H9 (cell line): ENCODE measurements at regions not wholly inside any gene's neighbourhood (a gene's known extent, or its start where the extent isn't known, plus 50 kb on each side); places are given as distances from the start of the nearest gene placed in this dataset.

Experiments
- DNase-seq: peaks from one replicate; pipeline ENCODE4 v3.0.0-alpha.2; 2017
- H2AFZ ChIP-seq: one replicate; pipeline ENCODE4 v1.6.1; 2013; ENCODE audit warnings: mild to moderate bottlenecking, low read length, control low read depth, moderate library complexity
- H2AK5ac ChIP-seq: 2 replicates; pipeline ENCODE4 v1.6.1; 2013; ENCODE audit warnings: low read length, control low read depth, mixed read lengths; ENCODE audit not compliant: insufficient read length
- H2BK120ac ChIP-seq: one replicate; pipeline ENCODE4 v1.6.1; 2013; ENCODE audit warnings: low read depth, mild to moderate bottlenecking, low read length, control low read depth, inconsistent platforms; ENCODE audit not compliant: poor library complexity, severe bottlenecking
- H2BK12ac ChIP-seq: 2 replicates; pipeline ENCODE4 v1.6.1; 2013; ENCODE audit warnings: low read length, control low read depth, mixed read lengths, low read depth; ENCODE audit not compliant: insufficient read length
- H2BK15ac ChIP-seq: 2 replicates; pipeline ENCODE4 v1.6.1; 2013; ENCODE audit warnings: low read depth, low read length, control low read depth
- H2BK20ac ChIP-seq: one replicate; pipeline ENCODE4 v1.6.1; 2013; ENCODE audit warnings: low read depth, mild to moderate bottlenecking, low read length, control low read depth, inconsistent platforms; ENCODE audit not compliant: poor library complexity, severe bottlenecking
- H2BK5ac ChIP-seq: 2 replicates; pipeline ENCODE4 v1.6.1; 2013; ENCODE audit warnings: low read length, control low read depth, mixed read lengths; ENCODE audit not compliant: insufficient read length
- H3K14ac ChIP-seq: 2 replicates; pipeline ENCODE4 v1.6.1; 2013; ENCODE audit warnings: low read length, control low read depth; ENCODE audit not compliant: insufficient read depth
- H3K18ac ChIP-seq: 2 replicates; pipeline ENCODE4 v1.6.1; 2013; ENCODE audit warnings: low read depth, mild to moderate bottlenecking, mixed read lengths, low read length, control low read depth; ENCODE audit not compliant: insufficient read length
- H3K23ac ChIP-seq: 2 replicates; pipeline ENCODE4 v1.6.1; 2013; ENCODE audit warnings: low read length, control low read depth, mixed read lengths, low read depth; ENCODE audit not compliant: insufficient read length
- H3K23me2 ChIP-seq: 2 replicates; pipeline ENCODE4 v1.6.1; 2013; ENCODE audit warnings: low read depth, mild to moderate bottlenecking, mixed read lengths, low read length, control low read depth; ENCODE audit not compliant: insufficient read length, poor library complexity, severe bottlenecking
- H3K27ac ChIP-seq: 2 replicates; pipeline ENCODE4 v1.5.1; 2013; ENCODE audit warnings: low read length, control low read depth, mixed read lengths, low read depth; ENCODE audit not compliant: insufficient read length
- H3K27me3 ChIP-seq: 2 replicates; pipeline ENCODE4 v1.6.1; 2013; ENCODE audit warnings: low read length, control low read depth, inconsistent platforms; ENCODE audit not compliant: insufficient read depth
- H3K4ac ChIP-seq: 2 replicates; pipeline ENCODE4 v1.6.1; 2013; ENCODE audit warnings: low read depth, mild to moderate bottlenecking, control low read depth, inconsistent platforms, low read length, moderate library complexity
- H3K4me1 ChIP-seq: 2 replicates; pipeline ENCODE4 v1.6.1; 2013; ENCODE audit warnings: low read length, control low read depth, inconsistent platforms; ENCODE audit not compliant: insufficient read depth
- H3K4me2 ChIP-seq: 2 replicates; pipeline ENCODE4 v1.6.1; 2013; ENCODE audit warnings: low read length, control low read depth, mixed read lengths; ENCODE audit not compliant: insufficient read length, insufficient read depth
- H3K56ac ChIP-seq: 2 replicates; pipeline ENCODE4 v1.6.1; 2013; ENCODE audit warnings: low read depth, mild to moderate bottlenecking, mixed read lengths, low read length, control low read depth; ENCODE audit not compliant: insufficient read length
- H3K79me1 ChIP-seq: 2 replicates; pipeline ENCODE4 v1.6.1; 2013; ENCODE audit warnings: low read depth, mild to moderate bottlenecking, moderate library complexity, low read length, control low read depth, inconsistent platforms; ENCODE audit not compliant: insufficient read depth, poor library complexity, severe bottlenecking
- H3K79me2 ChIP-seq: 2 replicates; pipeline ENCODE4 v1.6.1; 2013; ENCODE audit warnings: low read length, control low read depth, inconsistent platforms; ENCODE audit not compliant: insufficient read depth
- H3K9ac ChIP-seq: 2 replicates; pipeline ENCODE4 v1.6.1; 2013; ENCODE audit warnings: low read length, control low read depth, mixed read lengths; ENCODE audit not compliant: insufficient read length; ENCODE audit errors: extremely low read depth
- H3K9me3 ChIP-seq: one replicate; pipeline ENCODE4 v1.6.1; 2013; ENCODE audit warnings: low read depth, low read length, inconsistent platforms; ENCODE audit not compliant: control insufficient read depth
- H3T11ph ChIP-seq: one replicate; pipeline ENCODE4 v1.6.1; 2013; ENCODE audit warnings: mild to moderate bottlenecking, low read length, control low read depth, inconsistent platforms
- H4K20me1 ChIP-seq: one replicate; pipeline ENCODE4 v1.6.1; 2013; ENCODE audit not compliant: control insufficient read depth, insufficient read length, insufficient read depth
- H4K5ac ChIP-seq: 2 replicates; pipeline ENCODE4 v1.6.1; 2013; ENCODE audit warnings: low read depth, mild to moderate bottlenecking, mixed read lengths, low read length, control low read depth; ENCODE audit not compliant: insufficient read length
- H4K8ac ChIP-seq: replicated peaks from 2 replicates; pipeline ENCODE4 v1.6.1; 2013; ENCODE audit warnings: low read length, control low read depth, mixed read lengths, low read depth; ENCODE audit not compliant: insufficient read length
- H4K91ac ChIP-seq: 2 replicates; pipeline ENCODE4 v1.6.1; 2013; ENCODE audit warnings: low read depth, mild to moderate bottlenecking, moderate library complexity, mixed read lengths, low read length, control low read depth; ENCODE audit not compliant: insufficient read length
- H3K27ac Mint-ChIP-seq, 3 experiments: 2 replicates in 2 of 3; 3 replicates in 1 of 3; pipeline ENCODE4 v1.8.0; 2020 to 2021; ENCODE audit warnings: mixed read lengths in 3 of 3, mild to moderate bottlenecking in 1 of 3, moderate library complexity in 1 of 3
- H3K27me3 Mint-ChIP-seq: 2 replicates; pipeline ENCODE4 v1.8.0; 2021; ENCODE audit warnings: low read depth, mild to moderate bottlenecking, moderate library complexity, mixed read lengths
- H3K36me3 Mint-ChIP-seq, 3 experiments: 2 replicates in 2 of 3; 3 replicates in 1 of 3; pipeline ENCODE4 v1.8.0; 2020 to 2021; ENCODE audit warnings: low read depth in 3 of 3, mixed read lengths in 3 of 3; ENCODE audit not compliant: insufficient read depth in 1 of 3
- H3K4me1 Mint-ChIP-seq, 2 experiments: 2 replicates each; pipeline ENCODE4 v1.8.0; 2020; ENCODE audit warnings: mixed read lengths in 2 of 2
- H3K4me3 Mint-ChIP-seq, 2 experiments: 2 replicates in 1 of 2; 3 replicates in 1 of 2; pipeline ENCODE4 v1.8.0; 2020 to 2021; ENCODE audit warnings: mild to moderate bottlenecking in 2 of 2, mixed read lengths in 2 of 2, moderate library complexity in 1 of 2
- H3K9me3 Mint-ChIP-seq, 2 experiments: 2 replicates in 1 of 2; 3 replicates in 1 of 2; pipeline ENCODE4 v1.8.0; 2020; ENCODE audit warnings: mild to moderate bottlenecking in 2 of 2, mixed read lengths in 2 of 2, moderate library complexity in 1 of 2
- WGBS: extraction: QIAGEN DNeasy Blood & Tissue Kit; methylation state at CpG from one replicate; pipeline ENCODE4 v1.1.7; 2013; ENCODE audit warnings: missing lambda C conversion rate, low lambda C conversion rate, mixed read lengths; ENCODE audit not compliant: insufficient read length; ENCODE audit errors: extremely low coverage; 5-methylcytosine and 5-hydroxymethylcytosine counted together
- TF ChIP-seq, protein P1 (sequence below): fragments of 200-600 bp; sonication (generic); conservative IDR thresholded peaks from 3 replicates; pipeline ENCODE4 v1.8.0; 2021; ENCODE audit warnings: antibody characterized with exemption, mild to moderate bottlenecking

DNA sequence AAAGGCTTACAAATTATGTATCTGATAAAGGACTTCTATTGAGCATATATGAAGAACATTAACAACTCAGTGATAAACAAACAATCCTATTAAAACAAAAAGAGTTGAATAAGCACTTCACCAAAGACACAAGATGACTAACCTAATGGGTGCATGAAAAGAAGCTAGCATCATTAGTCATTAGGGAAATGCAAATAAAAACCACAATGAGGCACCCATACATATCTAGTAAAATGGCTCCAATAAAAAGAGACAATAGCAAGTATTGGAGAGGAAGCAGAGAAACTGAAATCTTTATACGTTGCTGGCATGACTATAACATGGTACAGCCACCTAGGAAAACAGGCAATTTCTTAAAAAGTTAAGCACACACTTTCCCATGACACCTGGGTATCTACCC, 77.6 kb upstream of the ZMIZ1 start:
- Histone ChIP-seq H3K27ac (no peak overlapping the region), H3K23me2 (no peaks in the 10 kb centered on the region), H3K14ac (no peak overlapping the region), H4K8ac (no peak overlapping the region), H3K79me2 (no peaks in the 10 kb centered on the region), H2AK5ac (no peak overlapping the region), H3K79me1 (no peaks in the 10 kb centered on the region), H3K4me2 (no peak overlapping the region), H3T11ph (no peak overlapping the region), H3K23ac (no peak overlapping the region), H3K4me1 (peaks cover 2% of the 10 kb centered on the region; the same call in 1 of the 2 replicates), H2BK5ac (no peak overlapping the region), H3K18ac (no peak overlapping the region), H2AFZ (no peak overlapping the region), H3K27me3 (no peaks in the 10 kb centered on the region), H2BK12ac (no peak overlapping the region), H2BK20ac (no peak overlapping the region), H3K56ac (no peak overlapping the region), H4K5ac (no peak overlapping the region), H4K91ac (no peak overlapping the region), H3K9me3 (no peaks in the 10 kb centered on the region), H2BK15ac (no peak overlapping the region), H2BK120ac (no peak overlapping the region), H4K20me1 (no peaks in the 10 kb centered on the region), H3K9ac (no peak overlapping the region), H3K4ac (no peak overlapping the region)
- Mint-ChIP-seq H3K4me3 (no peak overlapping the region), H3K36me3 (no peaks in the 10 kb centered on the region), H3K27ac (no peak overlapping the region), H3K9me3 (no peaks in the 10 kb centered on the region), H3K27me3 (peaks cover 9% of the 10 kb centered on the region), H3K4me1 (peaks cover 27 to 35% of the 10 kb centered on the region in 2 experiments)
- no CpG with 5 or more reads among the region's 1 CpG for WGBS
- DNase-seq: no peak
- TF ChIP-seq, protein P1, sequence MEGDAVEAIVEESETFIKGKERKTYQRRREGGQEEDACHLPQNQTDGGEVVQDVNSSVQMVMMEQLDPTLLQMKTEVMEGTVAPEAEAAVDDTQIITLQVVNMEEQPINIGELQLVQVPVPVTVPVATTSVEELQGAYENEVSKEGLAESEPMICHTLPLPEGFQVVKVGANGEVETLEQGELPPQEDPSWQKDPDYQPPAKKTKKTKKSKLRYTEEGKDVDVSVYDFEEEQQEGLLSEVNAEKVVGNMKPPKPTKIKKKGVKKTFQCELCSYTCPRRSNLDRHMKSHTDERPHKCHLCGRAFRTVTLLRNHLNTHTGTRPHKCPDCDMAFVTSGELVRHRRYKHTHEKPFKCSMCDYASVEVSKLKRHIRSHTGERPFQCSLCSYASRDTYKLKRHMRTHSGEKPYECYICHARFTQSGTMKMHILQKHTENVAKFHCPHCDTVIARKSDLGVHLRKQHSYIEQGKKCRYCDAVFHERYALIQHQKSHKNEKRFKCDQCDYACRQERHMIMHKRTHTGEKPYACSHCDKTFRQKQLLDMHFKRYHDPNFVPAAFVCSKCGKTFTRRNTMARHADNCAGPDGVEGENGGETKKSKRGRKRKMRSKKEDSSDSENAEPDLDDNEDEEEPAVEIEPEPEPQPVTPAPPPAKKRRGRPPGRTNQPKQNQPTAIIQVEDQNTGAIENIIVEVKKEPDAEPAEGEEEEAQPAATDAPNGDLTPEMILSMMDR: no peak
